ENCODE measurements at regions not wholly inside any gene's neighbourhood (a gene's known extent, or its start where the extent isn't known, plus 50 kb on each side); places are given as distances from the start of the nearest gene placed in this dataset.

GRCh38 chr7:98514211-98515031 lies 102.7 kb upstream of the NPTX2 start:
- DNase-seq = no peak

DNA sequence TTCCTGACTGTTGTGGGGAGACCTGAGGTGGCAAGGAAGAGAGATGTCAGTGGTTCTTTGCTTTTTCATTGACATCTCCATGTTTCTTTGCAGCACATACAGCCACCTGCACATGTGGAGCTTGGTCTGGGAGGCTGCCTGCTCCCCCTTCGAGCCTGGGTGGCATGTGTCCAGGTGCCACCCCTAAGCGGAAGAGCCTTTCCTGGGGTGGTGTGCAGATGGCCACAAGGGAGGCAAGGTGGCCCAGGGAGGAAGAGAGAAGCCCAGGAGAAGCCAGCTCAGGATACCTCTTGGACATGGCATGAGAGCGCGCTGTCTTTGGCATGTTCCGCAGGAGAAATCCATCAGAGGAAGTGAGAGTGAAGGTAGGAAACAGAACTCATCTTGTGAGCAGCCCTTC lies 105.9 kb upstream of the NPTX2 start:
- DNase-seq = no peak

GRCh38 chr7:98509836-98510235 lies 107.2 kb upstream of the NPTX2 start:
- DNase-seq = no peak

- DNase-seq = no peak
Measured at GRCh38 chr7:98506471-98506870, 105.6 kb upstream of the BAIAP2L1 start.

DNA sequence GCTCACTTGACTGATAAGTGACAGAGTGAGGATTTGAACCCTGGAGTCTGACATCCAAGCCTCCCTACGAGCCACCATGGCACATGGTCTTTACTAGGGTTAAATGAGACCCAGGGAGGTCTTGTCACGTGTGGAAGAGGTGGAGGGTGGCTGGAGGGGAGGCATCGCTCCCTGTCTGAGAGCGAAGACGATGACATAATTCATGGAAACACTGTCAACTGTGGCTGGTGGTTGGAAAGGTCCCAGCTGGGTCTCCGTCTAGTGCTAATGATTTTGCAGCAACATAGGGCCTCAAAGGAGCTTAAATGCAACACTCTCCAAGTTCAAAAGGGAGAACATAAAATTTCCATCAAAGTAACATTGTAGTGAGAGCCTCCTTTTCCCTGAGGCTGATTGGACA lies 99.9 kb upstream of the BAIAP2L1 start:
- DNase-seq = no peak

DNA sequence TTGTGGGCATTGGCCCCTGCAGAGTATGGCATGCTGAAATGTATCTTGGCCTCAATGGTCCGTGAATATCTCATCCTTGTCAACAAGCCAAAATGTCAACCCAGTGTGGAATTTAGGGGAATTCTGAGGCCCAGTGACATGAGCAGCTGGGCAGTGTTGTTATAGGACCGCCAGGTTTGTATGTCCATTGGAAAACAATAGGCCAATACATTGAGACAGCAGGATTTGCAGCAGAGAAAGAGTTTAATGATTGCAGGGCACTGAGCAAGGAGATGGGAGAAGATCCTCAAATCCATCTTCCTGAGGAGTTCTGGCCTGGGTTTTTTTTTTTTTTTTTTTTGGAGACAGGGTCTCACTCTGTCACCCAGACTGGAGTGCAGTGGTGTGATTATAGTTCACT lies 95.7 kb upstream of the BAIAP2L1 start:
- no peak for DNase-seq

DNA sequence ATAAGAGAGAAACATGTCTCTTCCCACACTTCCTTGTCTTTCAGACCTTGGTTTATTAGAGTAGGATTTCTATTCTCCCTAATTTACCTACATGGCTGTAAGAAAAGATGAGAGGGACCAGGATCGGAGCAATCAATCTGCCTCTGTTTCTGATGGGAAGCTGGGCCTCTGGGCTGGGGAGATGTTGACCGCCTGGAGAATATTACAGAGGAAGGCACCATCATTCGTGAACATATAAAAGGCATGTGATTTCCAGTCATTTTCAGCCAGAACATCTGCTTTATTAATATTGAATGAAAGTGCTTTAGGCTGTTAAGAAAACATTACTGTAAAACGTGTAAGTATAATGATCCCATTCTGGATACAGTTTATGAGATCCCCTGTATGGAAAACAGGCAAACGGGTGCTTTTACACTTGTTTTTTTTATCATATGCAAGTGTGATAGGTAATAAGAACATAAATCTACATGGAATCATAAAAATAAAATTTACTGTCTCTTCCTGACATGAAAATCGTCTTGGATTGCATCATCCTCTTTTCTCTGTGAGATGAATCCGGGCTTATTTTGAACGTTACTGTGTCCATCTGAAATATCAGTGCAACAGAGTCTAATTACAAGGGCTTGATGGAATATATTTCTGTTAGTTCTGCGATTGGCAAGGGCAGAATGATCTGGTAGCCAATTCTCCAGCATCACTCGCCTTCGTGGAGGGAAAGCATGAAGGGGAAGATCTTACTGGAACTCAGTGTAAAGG lies 94.5 kb upstream of the BAIAP2L1 start:
- DNase-seq = no peak

DNA sequence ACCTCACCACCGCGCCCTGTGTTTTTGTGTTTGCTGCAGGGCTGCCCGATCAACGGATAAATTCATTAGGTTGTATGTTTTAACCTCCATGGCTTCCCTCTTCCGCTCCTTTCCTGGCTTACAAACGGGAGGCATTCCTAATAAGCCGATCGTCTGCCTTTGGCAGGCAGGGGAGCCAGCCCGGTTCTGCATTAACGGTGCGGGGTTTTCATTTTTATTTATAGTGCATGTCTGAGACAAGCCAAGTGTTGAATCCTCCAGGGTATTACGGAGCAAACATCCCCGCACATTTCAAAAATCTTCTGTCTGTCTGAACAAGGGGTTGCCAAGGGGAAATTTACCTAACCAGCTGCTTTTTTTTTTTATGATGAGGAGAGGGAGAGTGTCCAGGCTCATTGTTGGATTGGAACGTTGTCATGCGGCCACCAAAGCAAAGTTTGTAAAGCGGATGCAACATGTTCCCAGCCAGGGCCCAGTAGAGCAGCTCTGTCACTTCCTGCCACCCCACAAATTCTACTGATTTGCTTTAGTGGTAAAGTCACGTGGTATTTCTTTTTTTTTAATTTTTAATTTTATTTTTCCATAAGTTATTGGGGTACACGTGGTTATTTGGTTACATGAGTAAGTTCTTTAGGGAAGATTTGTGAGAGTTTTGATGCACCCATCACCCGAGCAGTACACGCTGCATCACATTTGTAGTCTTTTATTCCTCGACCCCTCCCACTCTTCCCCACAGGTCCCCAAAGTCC lies 92.3 kb upstream of the BAIAP2L1 start:
- DNase-seq = no peak

DNA sequence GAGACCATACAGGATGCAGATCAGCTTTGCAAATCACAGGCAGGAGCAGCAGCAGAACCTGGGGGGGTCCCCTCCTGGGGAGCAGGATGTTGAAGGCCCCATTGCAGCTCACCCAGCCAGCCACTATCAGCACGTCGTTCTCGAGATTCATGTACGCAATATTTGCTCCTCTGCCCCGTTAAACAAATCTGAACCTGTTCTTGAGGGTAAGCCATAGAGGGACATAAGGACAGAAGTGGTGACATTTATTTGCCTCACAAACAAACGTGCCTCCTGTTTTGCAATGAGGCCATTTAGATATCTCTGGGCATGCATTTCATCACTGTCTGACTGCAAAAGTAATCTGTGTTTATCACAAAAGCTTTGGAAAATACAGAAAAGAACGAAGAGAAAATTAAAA lies 87.3 kb upstream of the BAIAP2L1 start:
- DNase-seq = no peak

DNA sequence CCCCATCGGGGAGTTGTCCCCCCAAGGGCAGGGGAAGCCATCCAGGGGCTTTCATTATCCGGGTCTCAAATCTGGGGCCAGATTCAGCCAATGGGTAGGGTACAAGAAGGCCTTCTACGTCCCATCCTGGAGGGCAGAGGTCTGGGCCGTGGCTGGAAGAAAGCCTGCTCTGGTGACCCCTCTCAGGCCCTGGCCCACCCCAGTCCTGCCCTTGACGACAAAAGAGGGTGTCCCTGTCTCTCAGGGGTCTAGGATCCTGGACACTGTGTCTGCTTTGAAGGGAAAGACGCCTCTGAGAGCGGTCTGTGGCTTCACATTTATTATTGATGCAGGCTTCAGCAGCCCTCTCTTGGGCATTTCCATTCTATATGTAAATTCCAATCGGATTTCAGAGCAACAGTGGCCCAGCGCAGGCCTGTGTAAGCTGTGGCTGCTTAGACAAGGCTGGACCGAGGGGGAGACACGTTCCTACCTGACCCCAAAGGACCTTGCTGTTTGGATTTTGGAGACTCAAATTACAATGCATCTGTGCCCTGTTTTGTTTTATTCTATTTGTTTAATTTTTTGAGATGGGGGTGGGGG lies 83.2 kb upstream of the BAIAP2L1 start:
- DNase-seq = no peak

DNA sequence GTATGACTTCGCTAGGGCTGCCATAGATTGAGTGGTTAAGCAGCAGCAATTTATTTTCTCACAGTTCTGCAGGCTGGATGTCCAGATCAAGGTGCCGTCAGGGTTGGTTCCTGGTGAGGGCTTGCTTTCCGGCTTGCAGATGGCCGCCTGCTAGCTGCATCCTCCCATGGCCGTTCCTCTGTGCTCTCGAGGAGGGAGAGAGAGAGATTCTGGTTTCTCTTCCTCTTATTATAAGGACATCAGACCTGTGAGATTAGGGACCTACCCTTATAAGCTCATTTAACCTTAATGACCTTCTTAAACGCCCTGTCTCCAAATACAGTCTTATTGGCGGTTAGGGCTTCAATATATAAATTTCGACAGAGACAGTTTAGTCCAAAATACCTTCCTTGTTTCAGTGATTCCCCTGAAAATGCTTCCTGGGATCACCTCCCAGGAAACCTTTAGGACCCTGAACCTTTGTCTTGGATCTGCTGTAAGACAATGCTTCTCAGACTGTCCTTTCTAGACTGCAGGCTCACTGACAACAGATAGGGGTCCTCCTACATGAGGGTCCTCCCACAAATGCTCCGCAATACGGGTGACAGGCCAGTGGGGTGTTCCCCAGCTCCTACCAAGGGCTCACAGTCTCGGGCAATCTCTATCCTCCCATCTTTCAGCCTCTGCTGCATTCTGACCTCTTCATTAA lies 82.5 kb upstream of the BAIAP2L1 start:
- no peak for DNase-seq

GRCh38 chr7:98479318-98479717 lies 78.4 kb upstream of the BAIAP2L1 start:
- DNase-seq = no peak

- no peak for DNase-seq
Measured at GRCh38 chr7:98475352-98475751, 74.5 kb upstream of the BAIAP2L1 start.

- DNase-seq = no peak
Measured at GRCh38 chr7:98474558-98474957, 73.7 kb upstream of the BAIAP2L1 start.

DNA sequence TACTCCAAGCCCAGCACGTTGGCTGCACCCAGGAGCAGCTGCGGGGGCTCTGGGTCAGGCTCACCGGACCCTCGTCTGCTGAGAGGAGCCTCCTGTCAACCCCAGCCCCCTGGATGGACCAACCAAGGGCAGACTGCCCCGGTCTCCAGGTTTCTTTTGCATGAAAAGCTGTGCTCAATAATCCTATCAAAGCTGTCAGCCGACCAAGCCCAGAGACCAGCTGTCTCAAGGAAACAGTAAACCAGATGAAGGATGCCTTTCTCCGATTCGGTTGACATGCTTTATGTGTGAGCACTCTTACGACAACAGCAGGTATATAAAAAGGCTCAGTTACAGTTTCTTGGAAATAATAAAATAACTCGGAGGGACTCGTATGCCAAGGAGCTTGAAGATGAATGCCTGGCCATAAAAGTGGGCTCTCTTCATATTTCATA lies 71.6 kb upstream of the BAIAP2L1 start:
- no peak for DNase-seq

DNA sequence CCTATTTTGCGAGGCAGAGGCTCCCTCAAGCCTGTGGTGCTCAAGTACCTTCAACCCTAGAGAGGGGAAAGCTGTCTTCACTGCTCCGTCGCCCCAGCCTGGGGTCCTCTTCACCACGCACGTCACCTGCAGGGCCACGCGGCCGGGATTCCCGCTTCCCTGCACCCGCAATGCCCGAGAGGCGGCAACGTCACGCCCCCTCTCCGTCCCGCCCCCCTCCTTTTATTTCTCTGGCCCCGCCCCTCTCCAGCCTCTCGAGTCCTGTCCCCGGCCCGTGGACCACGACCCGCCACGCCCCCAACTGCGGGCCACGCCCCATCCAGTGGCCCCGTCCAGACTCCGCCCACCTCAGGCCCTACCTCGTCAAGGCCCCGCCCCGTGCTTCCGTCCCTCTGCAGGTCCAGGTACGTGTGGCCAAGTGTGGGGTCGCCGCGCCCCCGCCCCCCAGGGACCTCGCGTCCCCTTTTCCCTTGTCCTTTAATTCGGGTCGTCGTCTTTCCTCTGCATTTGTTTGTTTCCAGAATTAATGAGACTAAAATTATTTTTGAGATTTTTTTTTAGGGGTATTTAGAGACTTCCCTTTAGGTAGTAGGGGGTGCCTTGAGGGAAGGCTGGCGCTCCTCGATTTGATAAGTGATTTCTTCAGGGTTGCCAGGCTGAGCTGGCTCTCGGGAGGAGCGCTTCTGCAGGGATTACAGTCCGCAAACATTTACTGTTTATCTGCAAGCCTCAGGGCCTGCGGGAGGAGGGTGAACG lies 69.8 kb upstream of the BAIAP2L1 start:
- no peak for DNase-seq

- DNase-seq = no peak
Measured at GRCh38 chr7:98469088-98469487, 68.2 kb upstream of the BAIAP2L1 start.

GRCh38 chr7:98467570-98468312 lies 66.9 kb upstream of the BAIAP2L1 start:
- no peak for DNase-seq

DNA sequence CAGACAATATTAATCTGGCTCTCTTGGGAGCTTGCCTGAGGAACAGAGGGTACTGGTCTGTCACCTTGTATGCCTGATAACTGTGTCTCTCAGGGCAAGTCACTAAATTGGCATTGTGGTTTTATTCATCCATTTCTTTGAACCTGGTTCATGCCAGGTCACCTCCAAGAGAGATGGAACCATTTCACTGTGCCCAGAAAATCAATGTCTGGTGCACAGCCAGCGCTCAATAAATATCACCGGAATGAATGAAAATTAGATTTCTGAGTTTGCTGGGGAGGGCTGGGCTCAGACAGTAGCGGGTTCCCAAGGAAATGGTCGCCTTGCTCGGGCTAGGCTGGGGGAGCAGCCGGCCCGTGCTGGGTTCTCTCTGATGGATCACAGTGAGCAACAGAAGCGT lies 64.1 kb upstream of the BAIAP2L1 start:
- no peak for DNase-seq

DNA sequence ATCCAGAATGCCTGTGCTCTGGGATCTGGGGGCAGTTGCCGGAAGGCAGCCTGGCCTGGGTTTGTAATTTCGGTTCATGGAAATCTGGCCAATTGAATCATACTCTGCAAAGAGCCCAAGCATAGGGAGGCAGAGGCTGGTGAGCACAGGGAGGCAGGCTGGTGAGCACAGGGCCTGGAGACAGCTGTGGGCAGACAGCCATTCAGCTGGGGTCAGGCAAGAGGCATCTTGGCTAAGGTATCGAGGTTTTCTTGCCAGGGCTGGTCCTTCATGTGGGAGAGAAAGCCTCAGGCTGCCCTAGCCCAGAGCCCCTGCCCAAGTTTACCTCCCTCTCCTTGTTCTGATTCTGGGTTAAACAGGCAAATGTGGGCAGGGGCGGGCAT lies 63.7 kb upstream of the BAIAP2L1 start:
- DNase-seq = no peak

Data from NCI-H748 treated with DMSO at 0.1 percent for 48 hours (cell line).